Esophagus squamous epithelium (tissue), 5 donors: ENCODE measurements at regions not wholly inside any gene's neighbourhood (a gene's known extent, or its start where the extent isn't known, plus 50 kb on each side); places are given as distances from the start of the nearest gene placed in this dataset.

Experiments
- DNase-seq: peaks from one replicate; lab custom pipeline; 2025; lab: John Stamatoyannopoulos, UW
- H3K27ac ChIP-seq, 4 donors: fragments of 200-600 bp; sonication (generic); one replicate each; pipeline ENCODE4 v1.5.1; 2016 to 2019; ENCODE audit warnings: mild to moderate bottlenecking in 1 of 4
- H3K27me3 ChIP-seq, 4 donors: fragments of 200-600 bp; sonication (generic); 1 replicate in 3 of 4; 2 replicates in 1 of 4; pipeline versions ENCODE4 v1.5.1 to v1.6.0; 2017 to 2021; ENCODE audit warnings: antibody characterized with exemption in 1 of 4
- H3K36me3 ChIP-seq, 3 donors: fragments of 200-600 bp; sonication (generic); one replicate each; pipeline ENCODE4 v1.5.1; 2016 to 2019
- H3K4me1 ChIP-seq, 3 donors: fragments of 200-600 bp; sonication (generic); one replicate each; pipeline ENCODE4 v1.5.1; 2017 to 2019
- H3K4me3 ChIP-seq, 4 donors: fragments of 200-600 bp; sonication (generic); 1 replicate in 3 of 4; 2 replicates in 1 of 4; pipeline ENCODE4 v1.5.1; 2016 to 2019; ENCODE audit warnings: mild to moderate bottlenecking in 2 of 4, moderate library complexity in 1 of 4
- H3K9me3 ChIP-seq, 3 donors: fragments of 200-600 bp; sonication (generic); one replicate each; pipeline ENCODE4 v1.5.1; 2016 to 2019
- CTCF ChIP-seq, 6 experiments: fragments of 450-650 bp in 4 of 6; fragments of 200-600 bp in 2 of 6; sonication (generic) in 2 of 6; IDR thresholded peaks; one replicate each; pipeline ENCODE4 v1.5.1; 2016 to 2019; ENCODE audit warnings: antibody characterized with exemption in 6 of 6, mild to moderate bottlenecking in 4 of 6, moderate library complexity in 4 of 6
- POLR2A ChIP-seq, 4 donors: fragments of 450-650 bp; IDR thresholded peaks; one replicate each; pipeline ENCODE4 v1.6.1; 2017; ENCODE audit warnings: antibody characterized with exemption in 4 of 4, mild to moderate bottlenecking in 4 of 4, moderate library complexity in 3 of 4
- WGBS, 2 donors: methylation state at CpG; one replicate each; pipeline ENCODE4 v1.1.5; 2018; 5-methylcytosine and 5-hydroxymethylcytosine counted together
- intact Hi-C: fragments of 100-400 bp; cut with DNase I; formaldehyde crosslinking; loops from one replicate; pipeline ENCODE4 v1.15.0; 2022
- donor health status: DM: yes; HTN: yes; CAD: no.

- DNase-seq, result no peak
- TF ChIP-seq CTCF (IDR thresholded peaks at IDR 0.05), result no peak
- TF ChIP-seq POLR2A (IDR thresholded peaks at IDR 0.05), result no peak
- no peaks in the 10 kb centered on the region for H3K27me3 ChIP-seq
- H3K9me3 ChIP-seq, result peaks cover 0 to 15% (median 8%) of the 10 kb centered on the region in 3 donors
- no peak overlapping the region for H3K27ac ChIP-seq
- WGBS, 2 donors, result 89 to 92% methylated on average over 9 to 17 of the region's 32 CpGs
- intact Hi-C loops, result no loop called here
- no peak overlapping the region for H3K4me3 ChIP-seq
- H3K4me1 ChIP-seq, result no peaks in the 10 kb centered on the region
- H3K36me3 ChIP-seq, result no peaks in the 10 kb centered on the region
Measured at GRCh38 chr11:70486731-70487130, 88.4 kb downstream of the CTTN start.

GRCh38 chr11:70487160-70487559 lies 88.8 kb downstream of the CTTN start:
- WGBS, 2 donors, result 89% methylated on average over 18 of the region's 25 CpGs; no CpG with 5 or more reads in 1 of the 2 donors
- Histone ChIP-seq H3K36me3 (no peaks in the 10 kb centered on the region), H3K27me3 (no peaks in the 10 kb centered on the region), H3K27ac (no peak overlapping the region), H3K4me1 (no peaks in the 10 kb centered on the region), H3K9me3 (peaks cover 0 to 17% (median 8%) of the 10 kb centered on the region in 3 donors), H3K4me3 (no peak overlapping the region)
- no peak for DNase-seq
- intact Hi-C loops, result no loop called here
- TF ChIP-seq CTCF (IDR thresholded peaks at IDR 0.05) (no peak), POLR2A (IDR thresholded peaks at IDR 0.05) (no peak)

GRCh38 chr11:70487756-70488155 lies 89.4 kb downstream of the CTTN start:
- Histone ChIP-seq H3K27ac (no peak overlapping the region), H3K4me3 (no peak overlapping the region), H3K4me1 (no peaks in the 10 kb centered on the region), H3K36me3 (no peaks in the 10 kb centered on the region), H3K9me3 (peaks cover 0 to 17% (median 8%) of the 10 kb centered on the region in 3 donors), H3K27me3 (no peaks in the 10 kb centered on the region)
- TF ChIP-seq CTCF (IDR thresholded peaks at IDR 0.05), result no peak
- TF ChIP-seq POLR2A (IDR thresholded peaks at IDR 0.05), result no peak
- 78 to 82% methylated on average over 7 to 14 of the region's 16 CpGs for WGBS, 2 donors
- no peak for DNase-seq
- intact Hi-C loops, result no loop called here

GRCh38 chr11:70488171-70488703 lies 89.9 kb downstream of the CTTN start:
- Histone ChIP-seq H3K4me1 (no peaks in the 10 kb centered on the region), H3K4me3 (no peak overlapping the region), H3K9me3 (peaks cover 0 to 17% (median 8%) of the 10 kb centered on the region in 3 donors), H3K36me3 (no peaks in the 10 kb centered on the region), H3K27me3 (no peaks in the 10 kb centered on the region), H3K27ac (no peak overlapping the region)
- intact Hi-C loops, result no loop called here
- TF ChIP-seq POLR2A (IDR thresholded peaks at IDR 0.05), result no peak
- no peak for TF ChIP-seq CTCF (IDR thresholded peaks at IDR 0.05)
- DNase-seq, result no peak
- 87 to 100% methylated on average over 2 to 3 of the region's 7 CpGs for WGBS, 2 donors

GRCh38 chr11:70489276-70489675 lies 90.9 kb downstream of the CTTN start:
- H3K36me3 ChIP-seq, result no peaks in the 10 kb centered on the region
- TF ChIP-seq CTCF (IDR thresholded peaks at IDR 0.05), result no peak
- TF ChIP-seq POLR2A (IDR thresholded peaks at IDR 0.05), result no peak
- peaks cover 0 to 17% (median 8%) of the 10 kb centered on the region in 3 donors for H3K9me3 ChIP-seq
- H3K4me3 ChIP-seq, result no peak overlapping the region
- intact Hi-C loops, result no loop called here
- no peaks in the 10 kb centered on the region for H3K27me3 ChIP-seq
- no peaks in the 10 kb centered on the region for H3K4me1 ChIP-seq
- WGBS, 2 donors, result 85 to 88% methylated on average over 6 of the region's 6 CpGs
- DNase-seq, result no peak
- H3K27ac ChIP-seq, result no peak overlapping the region
